Chondrocyte (in vitro differentiated cells): ENCODE measurements at regions not wholly inside any gene's neighbourhood (a gene's known extent, or its start where the extent isn't known, plus 50 kb on each side); places are given as distances from the start of the nearest gene placed in this dataset.

Experiments used
- DNase-seq: peaks from one replicate; pipeline ENCODE4 v3.0.0; 2021; ENCODE audit warnings: mixed read lengths, low spot score
- H3K27ac Mint-ChIP-seq: one replicate; pipeline ENCODE4 v1.8.0; 2021; ENCODE audit warnings: mild to moderate bottlenecking, moderate library complexity, mixed read lengths; ENCODE audit not compliant: unreplicated experiment
- H3K27me3 Mint-ChIP-seq: 2 replicates; pipeline ENCODE4 v1.8.0; 2021; ENCODE audit warnings: low read depth, mixed read lengths
- H3K36me3 Mint-ChIP-seq: 2 replicates; pipeline ENCODE4 v1.8.0; 2021; ENCODE audit warnings: low read depth, mixed read lengths
- H3K4me1 Mint-ChIP-seq: 2 replicates; pipeline ENCODE4 v1.8.0; 2021; ENCODE audit warnings: low read depth, mild to moderate bottlenecking, mixed read lengths
- H3K4me3 Mint-ChIP-seq: one replicate; pipeline ENCODE4 v1.8.0; 2021; ENCODE audit warnings: mild to moderate bottlenecking, moderate library complexity, mixed read lengths; ENCODE audit not compliant: unreplicated experiment
- H3K9me3 Mint-ChIP-seq: 2 replicates; pipeline ENCODE4 v1.8.0; 2021; ENCODE audit warnings: low read depth, mixed read lengths
- CTCF ChIP-seq: fragments of 200-600 bp; sonication (generic); IDR thresholded peaks from 2 replicates; pipeline ENCODE4 v1.5.0; 2021; ENCODE audit warnings: antibody characterized with exemption, mild to moderate bottlenecking, moderate library complexity

GRCh38 chr20:4507288-4507719, 179.0 kb upstream of the PRNP start:
- no peak for DNase-seq
- Mint-ChIP-seq H3K36me3 (no peaks in the 10 kb centered on the region), H3K9me3 (peaks cover 12% of the 10 kb centered on the region), H3K4me3 (no peak overlapping the region), H3K27ac (no peak overlapping the region), H3K4me1 (peaks cover 13% of the 10 kb centered on the region), H3K27me3 (no peaks in the 10 kb centered on the region)
- TF ChIP-seq CTCF: no peak

GRCh38 chr20:4504814-4505213, 181.4 kb upstream of the PRNP start:
- H3K9me3 Mint-ChIP-seq: peaks cover 18% of the 10 kb centered on the region
- TF ChIP-seq CTCF: no peak
- H3K4me1 Mint-ChIP-seq: peaks cover 12% of the 10 kb centered on the region
- no peak for DNase-seq
- peaks cover 5% of the 10 kb centered on the region for H3K36me3 Mint-ChIP-seq
- H3K4me3 Mint-ChIP-seq: no peak overlapping the region
- H3K27me3 Mint-ChIP-seq: peaks cover 1% of the 10 kb centered on the region
- H3K27ac Mint-ChIP-seq: no peak overlapping the region

GRCh38 chr20:4502756-4503155, 183.5 kb upstream of the PRNP start:
- Mint-ChIP-seq H3K9me3 (peaks cover 29% of the 10 kb centered on the region), H3K4me1 (peaks cover 8% of the 10 kb centered on the region), H3K4me3 (no peak overlapping the region), H3K27me3 (peaks cover 12% of the 10 kb centered on the region), H3K36me3 (peaks cover 10% of the 10 kb centered on the region), H3K27ac (no peak overlapping the region)
- no peak for DNase-seq
- no peak for TF ChIP-seq CTCF

GRCh38 chr20:4493386-4493785, 192.9 kb upstream of the PRNP start:
- H3K4me1 Mint-ChIP-seq: peaks cover 7% of the 10 kb centered on the region
- peaks cover 13% of the 10 kb centered on the region for H3K9me3 Mint-ChIP-seq
- TF ChIP-seq CTCF: no peak
- peaks cover 4% of the 10 kb centered on the region for H3K27me3 Mint-ChIP-seq
- DNase-seq: no peak
- H3K4me3 Mint-ChIP-seq: no peak overlapping the region
- no peaks in the 10 kb centered on the region for H3K36me3 Mint-ChIP-seq
- no peak overlapping the region for H3K27ac Mint-ChIP-seq

- no peak for DNase-seq
- H3K36me3 Mint-ChIP-seq: no peaks in the 10 kb centered on the region
- no peak overlapping the region for H3K27ac Mint-ChIP-seq
- H3K9me3 Mint-ChIP-seq: no peaks in the 10 kb centered on the region
- no peak for TF ChIP-seq CTCF
- H3K27me3 Mint-ChIP-seq: peaks cover 2% of the 10 kb centered on the region
- H3K4me1 Mint-ChIP-seq: peaks cover 7% of the 10 kb centered on the region
- H3K4me3 Mint-ChIP-seq: no peak overlapping the region
Observed at GRCh38 chr20:4491643-4492042, 194.6 kb upstream of the PRNP start.
